GM18519 (cell line): ENCODE measurements at regions not wholly inside any gene's neighbourhood (a gene's known extent, or its start where the extent isn't known, plus 50 kb on each side); places are given as distances from the start of the nearest gene placed in this dataset.
"Not testable (repeated sequence)": the region's sequence is repeated elsewhere in the genome, so short reads cannot be mapped to it uniquely, and the experiment has no call there.

Experiments
- ATAC-seq: cut with Tn5 transposase; IDR thresholded peaks from one replicate; pipeline ENCODE4 v1.9.1; 2021; ENCODE audit warnings: mild to moderate bottlenecking, moderate library complexity; ENCODE audit not compliant: unreplicated experiment, low FRiP score

DNA sequence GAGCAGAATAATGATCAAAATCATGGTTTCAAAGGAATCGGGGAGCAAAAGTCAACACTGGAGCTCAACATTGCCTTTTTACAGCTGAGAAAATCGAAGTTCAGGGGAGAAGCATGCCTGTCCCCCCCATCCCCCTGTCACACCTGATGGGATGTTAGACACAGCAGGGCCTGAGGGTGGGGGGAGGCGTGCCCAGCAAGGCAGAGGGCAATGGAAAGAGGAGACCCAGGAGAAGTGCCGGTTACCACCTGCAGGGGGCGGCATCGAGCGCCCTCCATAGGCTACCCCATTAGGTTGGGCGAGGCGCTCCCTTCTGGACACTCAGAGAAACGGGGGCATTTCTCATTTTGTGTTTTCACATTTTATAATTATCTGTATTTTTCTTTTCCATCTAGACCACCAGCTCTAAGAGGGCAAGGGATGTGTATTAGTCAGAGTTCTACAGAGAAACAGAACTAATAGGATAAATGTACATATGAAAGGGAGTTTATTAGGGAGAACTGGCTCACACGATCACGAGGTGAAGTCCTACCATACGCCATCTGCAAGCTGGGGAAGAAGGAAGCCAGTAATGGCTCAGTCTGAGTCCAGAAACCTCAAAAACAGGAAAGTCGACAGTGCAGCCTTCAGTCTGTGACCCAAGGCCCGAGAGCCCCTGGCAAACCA is 271.3 kb downstream of the LRATD1 start:
- ATAC-seq: peak; percentile 99

DNA sequence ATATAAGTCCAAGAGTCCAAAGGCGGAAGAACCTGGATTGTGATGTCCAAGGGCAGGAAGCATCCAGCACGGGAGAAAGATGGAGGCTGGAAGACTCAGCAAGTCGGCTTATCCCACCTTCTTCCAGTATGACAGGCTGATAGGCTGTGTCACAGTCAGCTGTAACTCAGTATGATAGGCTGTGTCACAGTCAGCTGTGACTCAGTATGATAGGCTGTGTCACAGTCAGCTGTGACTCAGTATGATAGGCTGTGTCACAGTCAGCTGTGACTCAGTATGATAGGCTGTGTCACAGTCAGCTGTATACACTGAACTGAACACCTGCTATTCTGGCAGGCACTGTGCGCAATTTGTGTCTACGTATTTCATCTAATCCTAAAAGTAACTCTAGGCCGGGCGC is 271.9 kb downstream of the LRATD1 start:
- not testable (repeated sequence) for ATAC-seq

DNA sequence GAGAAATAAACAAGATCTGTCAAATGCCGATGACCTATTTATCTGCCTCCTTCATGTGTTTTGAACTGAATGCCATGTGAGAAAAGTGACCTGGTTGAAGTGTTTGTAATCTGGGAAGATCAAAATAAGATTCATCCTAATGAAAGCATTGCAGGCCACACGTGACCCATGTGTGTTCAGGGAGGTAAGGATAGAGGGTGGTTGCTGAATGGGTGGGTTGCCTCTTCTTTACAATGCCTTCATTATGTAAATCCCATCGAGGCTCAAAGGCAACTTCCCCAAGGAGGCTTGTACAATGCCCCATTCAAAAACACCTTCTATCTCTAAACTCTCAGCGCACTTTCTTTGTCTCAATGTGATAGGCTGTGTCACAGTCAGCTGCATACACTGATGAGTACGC is 273.1 kb downstream of the LRATD1 start:
- ATAC-seq: no peak

DNA sequence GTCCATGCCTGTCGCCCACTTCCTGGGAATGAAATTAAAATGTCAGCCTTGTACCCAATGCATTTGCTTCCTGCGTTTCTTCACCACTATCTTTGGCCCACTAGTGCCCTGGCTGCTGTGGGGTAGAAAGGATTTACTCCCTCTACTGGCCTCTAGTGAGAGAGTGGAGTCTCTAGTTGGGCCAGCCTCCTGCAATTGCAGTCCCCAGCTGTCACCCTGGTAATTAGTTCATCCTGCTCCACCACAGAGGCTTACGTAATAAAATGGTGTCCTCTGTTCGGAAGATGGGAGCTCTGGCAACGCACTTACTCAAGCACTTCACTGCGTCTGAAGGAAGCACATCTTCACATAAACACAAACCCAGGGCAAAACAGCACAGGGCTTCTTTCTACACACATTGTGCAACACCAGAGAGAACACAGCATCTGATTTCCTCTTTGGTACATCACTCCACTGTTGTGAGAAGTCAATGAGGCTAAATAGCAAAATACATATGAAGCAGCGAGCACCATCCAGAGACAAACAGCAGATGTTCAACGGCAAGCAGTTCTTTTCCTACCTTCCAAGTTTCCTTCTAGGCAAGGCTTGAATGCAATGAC is 274.6 kb downstream of the LRATD1 start:
- no peak for ATAC-seq

DNA sequence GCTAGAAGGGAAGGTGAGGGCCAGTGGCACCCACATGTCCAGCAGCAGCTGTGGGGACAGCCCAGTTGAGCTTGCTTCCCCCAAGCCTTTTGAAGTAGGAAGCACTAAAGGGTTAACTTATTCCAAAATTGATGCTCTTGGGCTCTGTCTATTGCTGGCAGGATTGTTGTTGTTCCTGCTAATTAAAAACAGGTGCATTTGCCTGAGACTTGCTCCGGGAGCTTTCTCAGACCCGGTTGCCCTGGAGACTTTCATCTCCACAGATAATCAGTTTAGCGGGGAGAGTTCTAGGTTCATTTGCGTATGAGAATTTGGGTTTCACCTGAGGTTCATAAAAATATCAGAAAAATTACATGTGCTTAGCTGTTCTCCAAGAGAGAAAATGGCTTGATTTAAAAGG is 277.3 kb downstream of the LRATD1 start:
- ATAC-seq: no peak

DNA sequence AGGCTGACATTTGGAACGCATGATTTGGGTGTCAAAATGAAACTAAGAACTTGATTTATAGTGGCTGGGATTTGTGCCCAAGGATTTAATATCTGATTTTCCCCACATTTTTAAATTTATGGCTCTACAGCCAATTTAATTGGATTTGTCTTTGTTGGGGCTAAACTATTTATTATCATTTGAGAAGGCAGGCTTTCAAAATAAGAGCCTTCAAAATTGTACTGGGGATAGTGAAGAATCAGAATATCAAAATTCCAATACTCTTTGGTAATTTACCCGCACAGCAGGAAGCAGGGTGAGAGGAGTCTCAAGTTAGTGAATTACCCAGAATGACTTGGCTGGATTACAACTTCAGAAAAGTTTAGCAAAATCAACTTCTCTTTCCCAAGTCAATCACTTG is 278.1 kb downstream of the LRATD1 start:
- ATAC-seq: no peak

DNA sequence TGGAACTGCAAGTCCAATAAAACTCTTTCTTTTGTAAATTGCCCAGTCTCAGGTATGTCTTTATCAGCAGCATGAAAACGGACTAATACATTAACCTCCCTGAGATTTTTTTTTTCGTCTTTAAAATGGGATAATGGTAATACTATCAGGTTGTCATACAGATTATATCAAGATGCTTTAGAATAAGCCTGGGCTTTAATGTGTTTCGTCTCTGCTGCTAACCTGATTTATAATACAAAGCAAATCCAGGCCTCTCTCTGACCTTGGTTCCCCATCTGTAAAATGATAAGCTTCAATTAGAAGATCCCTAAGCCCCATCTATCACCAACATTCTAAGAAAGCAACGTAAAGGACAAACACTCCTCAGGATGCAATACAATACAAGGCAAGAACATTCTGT is 283.5 kb downstream of the LRATD1 start:
- ATAC-seq: no peak

DNA sequence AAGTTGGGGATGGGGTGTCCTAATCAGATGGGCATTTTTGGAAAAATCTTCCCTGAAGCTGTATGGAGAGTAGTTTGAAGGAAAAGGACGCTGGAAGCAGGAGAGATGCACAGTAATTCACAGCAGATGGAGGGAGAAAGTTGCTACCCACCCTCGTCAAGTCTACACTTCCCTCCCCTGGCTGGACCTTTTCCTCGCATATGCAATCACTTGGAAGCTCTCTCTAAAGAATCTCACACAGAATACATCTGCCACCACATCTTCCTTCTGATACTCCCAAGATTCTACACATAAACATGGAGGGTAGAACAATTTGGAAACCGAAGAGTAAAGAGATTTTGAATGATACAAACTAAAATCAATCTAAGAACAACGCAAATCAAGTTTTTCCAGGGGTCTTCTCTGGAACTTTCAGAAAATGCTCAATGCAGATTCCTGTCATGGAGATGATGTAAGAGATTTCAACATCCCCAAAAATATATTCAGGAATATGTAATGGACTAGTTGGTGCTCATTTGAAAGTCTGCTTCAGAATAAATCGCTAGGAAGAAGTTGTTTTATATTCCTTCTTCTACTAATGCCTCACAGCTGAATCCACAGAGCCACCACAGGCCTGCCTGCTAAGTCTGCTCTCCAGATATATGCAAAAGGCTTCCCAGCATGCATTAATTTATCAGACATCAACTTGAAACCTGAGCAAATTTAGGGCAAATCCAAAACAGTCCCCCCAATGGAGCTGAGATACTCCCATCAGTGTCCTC is 291.5 kb downstream of the LRATD1 start:
- ATAC-seq: no peak

DNA sequence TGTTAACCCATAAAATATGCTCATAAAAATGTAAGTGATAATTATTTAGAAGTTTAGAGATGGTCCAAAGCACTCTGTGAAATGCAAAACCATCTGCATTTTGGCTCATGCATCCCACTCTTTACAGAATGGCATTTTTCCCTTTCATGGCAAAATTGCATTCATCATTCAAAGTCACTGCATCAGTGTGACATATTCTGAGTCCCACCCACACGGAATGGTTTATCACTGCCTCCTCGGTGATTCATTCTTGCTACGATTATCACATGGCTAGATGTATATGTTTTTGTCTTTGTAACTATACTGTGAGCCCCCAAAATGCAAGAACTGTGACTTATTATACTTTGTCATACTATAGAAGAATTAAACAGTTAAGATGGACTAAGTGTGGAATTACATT is 293.0 kb downstream of the LRATD1 start:
- ATAC-seq: no peak

DNA sequence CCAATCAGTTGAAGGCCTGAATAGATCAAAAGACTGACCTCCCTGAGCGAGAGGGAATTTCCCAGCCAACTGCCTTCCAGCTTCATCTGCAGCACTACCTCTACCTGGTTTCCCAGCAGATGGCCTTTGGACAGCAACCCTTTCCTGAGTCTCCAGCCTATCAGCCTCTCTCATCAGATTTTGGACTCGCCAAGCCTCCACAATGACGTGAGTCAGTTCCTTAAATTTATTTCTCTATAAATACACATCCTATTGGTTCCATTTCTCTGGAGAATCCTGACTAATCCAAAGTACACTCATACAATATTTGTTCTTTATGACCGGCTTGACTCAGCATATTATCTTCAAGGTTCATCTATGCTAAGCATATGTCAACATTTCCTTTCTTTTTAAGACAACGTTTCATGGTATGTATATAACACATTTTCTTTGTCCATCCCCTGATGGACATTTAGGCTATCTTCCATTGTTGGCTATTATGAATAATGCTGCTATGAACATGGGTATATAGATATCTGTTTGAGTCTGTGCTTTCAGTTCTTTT is 294.6 kb downstream of the LRATD1 start:
- ATAC-seq: no peak

DNA sequence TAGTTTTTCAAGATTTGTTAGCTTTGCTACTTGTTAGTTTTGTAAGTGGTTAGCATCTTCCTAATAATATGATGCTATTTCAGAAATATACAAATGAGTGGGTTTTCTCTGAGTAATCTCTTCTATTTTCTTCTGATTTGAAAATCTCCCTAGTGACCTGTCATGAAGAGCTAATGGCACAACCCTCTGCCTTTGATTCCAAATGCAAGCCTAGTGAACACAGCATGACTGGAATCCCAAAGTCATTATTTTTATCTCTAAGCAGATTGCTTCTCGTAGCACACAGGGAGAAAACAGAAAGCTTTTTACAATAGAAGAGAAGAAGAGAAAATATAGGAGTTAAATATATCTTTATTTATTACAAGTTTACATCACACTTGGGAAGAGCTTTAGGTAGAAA is 295.5 kb downstream of the LRATD1 start:
- ATAC-seq: no peak

DNA sequence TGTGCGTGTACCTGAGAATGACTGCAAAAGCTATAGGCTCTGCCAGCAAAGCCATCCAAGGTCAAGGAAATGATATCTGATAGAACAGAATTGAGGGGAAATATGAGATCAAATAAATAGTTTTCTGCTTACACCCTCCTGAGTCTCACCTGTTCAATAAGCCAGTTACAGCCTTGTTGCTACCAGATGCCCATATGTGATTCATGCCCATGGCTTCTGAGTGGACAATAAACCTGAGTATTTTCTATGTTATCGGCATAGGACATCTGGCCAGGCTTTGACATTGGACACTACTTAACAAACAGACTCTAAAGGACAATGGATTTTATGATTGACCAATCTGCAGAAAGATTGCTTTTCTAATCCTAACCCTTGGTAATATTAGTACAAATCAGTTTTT is 297.9 kb downstream of the LRATD1 start:
- ATAC-seq: no peak

DNA sequence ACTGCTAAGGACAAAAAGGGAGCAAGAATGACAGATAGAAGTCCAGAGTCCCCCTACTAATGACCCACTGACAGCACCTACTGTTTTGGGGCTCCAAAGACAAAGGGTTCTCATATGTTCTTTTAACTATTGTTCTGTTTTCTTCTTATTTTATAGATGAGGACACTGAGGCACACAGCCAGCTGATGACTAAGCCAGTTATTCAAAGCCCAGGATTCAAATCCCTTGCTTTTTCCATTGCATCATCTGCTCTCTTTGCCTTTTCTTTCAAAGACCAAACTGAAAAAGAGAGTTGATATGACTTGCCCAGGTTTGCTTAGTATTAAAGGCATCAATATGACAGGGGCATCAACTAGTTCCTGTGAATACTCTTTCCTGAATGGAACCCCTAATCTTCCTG is 299.8 kb downstream of the LRATD1 start:
- no peak for ATAC-seq

DNA sequence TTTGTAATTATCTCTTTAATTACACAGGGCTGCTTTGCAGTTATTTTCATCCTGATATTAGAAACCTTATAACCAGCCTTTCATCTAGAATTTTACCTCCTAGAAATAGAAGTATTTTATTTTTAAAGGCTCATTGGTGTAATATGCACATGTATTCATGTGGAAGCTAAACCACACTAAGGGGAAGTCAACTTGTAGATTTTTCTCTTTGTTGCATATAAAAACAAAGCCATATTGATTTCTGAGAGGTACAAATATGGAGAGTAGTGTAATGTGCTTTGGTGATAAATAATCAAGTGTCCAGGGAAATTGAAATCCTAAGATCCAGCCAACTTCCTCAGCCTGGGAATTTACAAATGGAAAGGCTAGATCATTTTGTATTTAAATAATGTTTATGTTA is 301.2 kb downstream of the LRATD1 start:
- no peak for ATAC-seq

DNA sequence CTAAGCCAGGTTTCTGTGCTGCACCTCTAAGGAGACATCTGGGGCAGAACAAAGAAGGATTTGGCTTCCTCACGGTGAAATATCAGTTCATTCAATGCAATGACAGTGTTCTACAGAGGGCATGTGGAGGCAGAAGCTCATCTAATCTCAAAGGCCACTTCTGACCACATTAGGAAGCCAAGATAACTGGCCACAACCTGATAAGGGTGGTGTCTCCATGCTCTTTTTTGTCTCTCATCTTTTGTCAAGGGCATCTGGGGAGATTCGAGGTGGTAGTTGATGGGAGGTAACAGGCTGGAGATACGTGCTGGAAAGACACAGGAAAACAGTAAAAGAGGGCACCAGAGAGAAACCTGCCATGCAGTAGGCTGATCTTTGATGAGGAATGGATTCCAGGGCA is 303.9 kb downstream of the LRATD1 start:
- no peak for ATAC-seq

DNA sequence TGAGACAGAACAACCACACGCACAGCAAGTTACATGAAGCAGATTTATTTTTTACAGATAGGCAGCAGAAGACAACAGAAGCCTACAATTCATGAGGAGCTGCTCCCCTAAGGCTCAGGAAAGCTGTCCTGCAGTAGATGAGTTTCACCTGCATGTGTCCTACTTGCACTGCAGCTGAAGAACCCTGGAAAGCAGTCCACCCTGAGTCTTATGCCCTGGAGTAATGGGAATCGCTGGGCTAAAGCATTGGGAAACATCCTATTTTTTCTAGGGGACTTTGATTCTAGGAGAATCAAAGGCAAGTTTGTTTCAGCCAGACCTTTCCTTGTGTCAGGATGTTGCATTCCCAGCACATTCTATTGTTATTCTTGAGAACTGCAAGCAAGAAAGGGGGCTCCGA is 304.8 kb downstream of the LRATD1 start:
- no peak for ATAC-seq

DNA sequence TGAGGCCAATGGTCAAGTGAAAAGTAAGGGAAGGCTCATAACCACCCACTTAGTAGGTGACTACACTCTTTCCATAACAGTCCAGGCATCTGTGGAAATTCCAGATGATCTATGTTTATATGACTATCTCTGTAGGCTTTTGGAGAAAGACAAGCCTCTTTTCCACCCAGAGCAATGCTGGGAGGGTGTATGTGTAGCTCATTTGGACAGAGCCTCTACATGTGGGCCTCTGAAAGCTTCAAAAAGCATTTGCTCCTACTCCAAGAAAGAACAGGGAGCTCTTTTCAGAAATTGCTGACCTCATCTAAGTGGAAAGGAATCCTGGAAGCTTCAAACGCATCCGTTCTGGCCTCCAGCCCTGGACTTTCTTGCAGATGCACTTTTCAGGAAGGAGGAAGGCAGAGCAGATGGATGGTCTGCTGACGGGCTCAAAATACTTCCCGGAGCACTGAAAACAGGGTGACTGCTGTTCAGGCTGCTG is 308.7 kb downstream of the LRATD1 start:
- no peak for ATAC-seq

DNA sequence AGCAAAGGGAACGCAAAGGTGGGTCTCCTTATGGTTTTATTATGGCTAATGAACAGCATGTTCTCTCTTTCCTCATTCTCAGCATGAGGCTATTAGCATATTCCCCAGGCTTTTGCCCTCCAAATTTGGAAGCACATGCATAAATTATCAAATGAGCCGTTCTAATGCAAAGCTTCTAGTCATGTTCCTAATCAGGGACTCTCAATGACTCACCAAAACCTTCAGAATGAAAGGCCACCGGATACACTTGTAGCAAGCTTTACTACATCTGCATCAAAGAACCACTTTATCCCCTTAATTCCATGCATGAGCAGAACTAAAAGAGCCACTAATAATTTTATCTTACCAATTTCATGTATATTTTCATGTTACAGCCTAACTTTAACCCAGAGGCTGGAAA is 310.5 kb downstream of the LRATD1 start:
- ATAC-seq: no peak

DNA sequence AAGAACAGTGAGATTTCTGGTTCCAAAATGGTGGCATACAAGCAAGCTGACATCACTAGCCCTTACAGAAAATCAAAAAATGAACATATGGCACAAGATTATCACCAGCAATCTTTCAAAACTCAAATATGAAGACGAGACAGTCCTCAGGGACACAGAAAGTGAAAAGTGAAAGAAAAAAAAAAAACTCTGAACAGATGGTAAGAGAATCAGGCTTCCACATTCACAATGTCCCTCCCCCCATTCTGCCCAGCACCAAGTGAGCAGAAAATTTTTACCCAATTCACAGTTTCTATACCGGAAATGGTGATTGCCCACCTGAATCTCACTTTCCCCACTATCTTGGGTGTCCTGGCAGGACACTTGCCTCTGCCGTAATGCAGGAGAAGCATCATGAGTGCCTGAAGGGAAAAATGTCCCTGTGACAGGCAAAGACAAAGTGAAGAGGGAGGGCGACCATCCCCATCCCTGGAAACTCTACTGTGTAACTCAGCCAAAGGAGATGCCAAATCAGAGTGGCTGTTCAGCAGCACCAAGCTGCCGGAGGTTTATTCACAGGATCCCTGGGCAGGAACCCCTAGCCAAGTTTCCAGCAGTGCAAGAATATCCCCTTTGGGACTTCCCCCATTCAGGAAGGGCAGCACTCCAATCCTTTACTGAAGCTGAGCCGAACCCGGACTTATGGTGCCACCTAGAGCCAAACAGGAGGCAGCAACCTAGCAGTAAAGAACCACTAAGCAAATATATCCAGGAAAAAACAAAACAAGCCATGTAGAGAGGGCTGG is 312.2 kb downstream of the LRATD1 start:
- no peak for ATAC-seq

DNA sequence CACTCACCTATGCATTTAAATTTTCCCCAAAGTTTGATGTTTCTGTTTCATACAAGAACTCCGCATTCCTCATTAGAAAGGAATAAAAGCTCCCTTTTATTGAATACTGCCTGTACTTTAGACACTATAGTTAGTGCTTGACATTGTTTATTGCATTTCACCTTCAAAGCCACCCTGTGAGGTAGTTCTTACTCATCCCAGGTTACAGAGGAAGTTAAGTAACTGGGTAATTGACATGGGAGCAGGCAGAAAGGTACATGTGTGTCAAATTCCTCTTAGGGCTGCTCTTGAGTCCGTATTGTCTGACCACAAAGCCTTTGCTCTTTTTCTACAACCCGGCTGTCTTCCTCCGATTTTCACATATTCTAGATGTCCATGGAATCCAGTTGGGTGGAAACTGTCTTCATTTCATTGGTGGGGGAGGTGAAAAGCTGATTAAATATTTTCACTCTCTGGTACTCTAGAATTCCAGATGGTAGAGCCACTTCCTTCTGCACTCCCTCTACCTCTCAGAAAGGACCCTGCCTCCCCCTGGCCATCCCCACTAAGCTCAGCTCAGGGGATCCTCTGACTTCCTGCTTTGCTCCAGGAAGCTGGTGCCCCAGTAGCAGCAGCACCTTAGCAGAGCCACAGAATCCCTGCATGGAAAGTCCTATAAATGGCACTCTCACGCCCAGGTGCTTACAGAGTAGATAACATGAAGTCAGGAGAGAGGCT is 319.2 kb downstream of the LRATD1 start:
- no peak for ATAC-seq
